ENCODE measurements at regions not wholly inside any gene's neighbourhood (a gene's known extent, or its start where the extent isn't known, plus 50 kb on each side); places are given as distances from the start of the nearest gene placed in this dataset.

DNA sequence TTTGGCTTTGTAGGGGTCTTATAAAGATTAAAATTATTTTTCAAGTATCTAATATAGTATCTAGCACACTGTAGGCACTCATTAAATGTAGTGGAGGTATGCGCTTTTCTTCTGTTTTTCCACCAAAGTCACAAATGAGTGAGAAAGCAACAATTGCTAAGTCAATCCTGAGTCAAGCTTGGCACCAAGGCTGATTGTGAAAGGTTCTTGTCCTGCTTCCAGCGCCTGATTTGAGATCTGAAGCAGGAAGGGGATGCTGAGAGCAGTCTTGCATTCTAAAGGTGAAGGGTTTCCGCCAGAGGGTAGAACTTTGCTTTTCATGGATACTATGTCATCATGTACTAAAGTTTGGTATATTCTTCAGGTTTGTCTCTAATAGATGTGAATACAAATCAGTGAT, 64.9 kb upstream of the DAAM1 start:
- Histone ChIP-seq H3K9me3 (ENCODE audit: insufficient read depth in 2 of 2, low read depth in 1 of 2, low read length in 1 of 2) (no peaks in the 10 kb centered on the region), H4K20me1 (replicated peaks in 1 of 2; ENCODE audit: control insufficient read depth in 1 of 2, insufficient read depth in 2 of 2, low read length in 2 of 2) (no peaks in the 10 kb centered on the region), H3K27ac (ENCODE audit: low read depth, low read length) (no peak overlapping the region), H2BK120ac (replicated peaks; ENCODE audit: low read depth, low read length) (no peak overlapping the region), H2BK5ac (ENCODE audit: low read depth, low read length) (no peak overlapping the region), H3K79me1 (ENCODE audit: low read depth, low read length) (no peaks in the 10 kb centered on the region), H3K56ac (replicated peaks; ENCODE audit: insufficient read length, low read depth, low read length) (no peak overlapping the region), H3K9ac (replicated peaks in 1 of 4; ENCODE audit: extremely low read depth in 1 of 4, low read depth in 3 of 4, low read length in 3 of 4) (no peak overlapping the region; a peak in 1 of 7 replicates), H3K4me3 (ENCODE audit: extremely low read depth in 1 of 4, insufficient read depth in 2 of 4, low read depth in 3 of 4, low read length in 4 of 4) (no peak overlapping the region), H3K4me2 (ENCODE audit: insufficient read depth in 1 of 2, low read depth in 2 of 2, low read length in 2 of 2) (no peak overlapping the region), H2AFZ (ENCODE audit: low read length) (no peak overlapping the region), H3K36me3 (ENCODE audit: control insufficient read depth in 2 of 4, insufficient read depth in 4 of 4, low read length in 3 of 4) (no peaks in the 10 kb centered on the region), H2BK20ac (ENCODE audit: low read length) (no peak overlapping the region), H3K27me3 (replicated peaks in 1 of 4; ENCODE audit: control insufficient read depth in 3 of 4, extremely low read depth in 1 of 4, insufficient read depth in 3 of 4, low read length in 3 of 4) (no peaks in the 10 kb centered on the region), H3K79me2 (ENCODE audit: control insufficient read depth in 1 of 2, insufficient read depth in 2 of 2, low read length in 2 of 2) (no peaks in the 10 kb centered on the region), H3K23ac (ENCODE audit: insufficient read length) (no peak overlapping the region), H4K5ac (ENCODE audit: insufficient read length, low read depth, low read length) (no peak overlapping the region), H3K18ac (ENCODE audit: extremely low read depth, low read length) (no peak overlapping the region), H4K8ac (ENCODE audit: extremely low read depth, insufficient read depth, low read length) (no peak overlapping the region), H3K4ac (replicated peaks; ENCODE audit: insufficient read length, low read depth, low read length) (no peak overlapping the region), H2BK12ac (ENCODE audit: low read depth, low read length) (no peak overlapping the region), H3K14ac (ENCODE audit: insufficient read length) (no peak overlapping the region), H3K4me1 (replicated peaks in 1 of 4; ENCODE audit: control insufficient read depth in 3 of 4, insufficient read depth in 4 of 4, low read length in 3 of 4) (no peaks in the 10 kb centered on the region), H2AK5ac (ENCODE audit: low read depth, low read length) (no peak overlapping the region), H4K91ac (replicated peaks; ENCODE audit: insufficient read length, low read length) (no peak overlapping the region), H2BK15ac (ENCODE audit: low read length) (no peak overlapping the region), H3K23me2 (ENCODE audit: low read depth, low read length) (no peaks in the 10 kb centered on the region)
- POLR2A ChIA-PET (ENCODE audit: partially characterized antibody) = no interaction called here
- DNase-seq (ENCODE audit: low read depth in 1 of 2, low spot score in 2 of 2) (no peak), FAIRE-seq (no peak)
- WGBS, 2 experiments (ENCODE audit: extremely low coverage in 1 of 2, insufficient coverage in 1 of 2, insufficient read length in 1 of 2, insufficient replicate concordance in 2 of 2, low coverage in 1 of 2, low lambda C conversion rate in 2 of 2, missing lambda C conversion rate in 1 of 2) = 86% methylated on average over 3 of the region's 3 CpGs; no CpG with 5 or more reads in 1 of the 2 experiments
- CTCF ChIA-PET (ENCODE audit: partially characterized antibody) = interaction anchor here (0.8 to 7.4 kb wide), 12 partner anchors 11 to 384 kb away, joined by 3 to 66 read pairs (median 4); no protein-coding TSS in a partner anchor
- no peak for TF ChIP-seq SAP30 (IDR thresholded peaks at IDR 0.05; ENCODE audit: insufficient read depth, insufficient replicate concordance, low read length)
- TF ChIP-seq BCL11A (IDR thresholded peaks at IDR 0.05; ENCODE audit: low read depth in 2 of 2, low read length in 2 of 2) = no peak
- no peak for TF ChIP-seq RAD21 (IDR thresholded peaks at IDR 0.05 in 1 of 2, conservative IDR thresholded peaks at IDR 0.05 in 1 of 2; ENCODE audit: low read depth in 2 of 2, low read length in 2 of 2)
- no peak for TF ChIP-seq MAFK (IDR thresholded peaks at IDR 0.05; ENCODE audit: low read depth, low read length)
- no peak for TF ChIP-seq ATF3 (IDR thresholded peaks at IDR 0.05; ENCODE audit: insufficient read depth, low read depth, low read length)
- no peak for TF ChIP-seq POLR2AphosphoS5 (IDR thresholded peaks at IDR 0.05; ENCODE audit: low read depth, low read length)
- no peak for TF ChIP-seq HDAC2 (IDR thresholded peaks at IDR 0.05; ENCODE audit: borderline replicate concordance in 1 of 2, low read depth in 2 of 2, low read length in 2 of 2)
- TF ChIP-seq CBX8 (IDR thresholded peaks at IDR 0.05; ENCODE audit: borderline replicate concordance, low read depth, low read length) = no peak
- no peak for TF ChIP-seq EZH2 (IDR thresholded peaks at IDR 0.05; ENCODE audit: low read depth, low read length, severe bottlenecking)
- TF ChIP-seq CBX5 (IDR thresholded peaks at IDR 0.05; ENCODE audit: low read depth, low read length) = no peak
- no peak for TF ChIP-seq EGR1 (IDR thresholded peaks at IDR 0.05; ENCODE audit: borderline replicate concordance, low read depth, low read length)
- TF ChIP-seq KDM5A (IDR thresholded peaks at IDR 0.05; ENCODE audit: low read length) = no peak
- TF ChIP-seq CHD2 (IDR thresholded peaks at IDR 0.05; ENCODE audit: low read length) = no peak
